ENCODE measurements at regions not wholly inside any gene's neighbourhood (a gene's known extent, or its start where the extent isn't known, plus 50 kb on each side); places are given as distances from the start of the nearest gene placed in this dataset.
"Not testable (repeated sequence)": the region's sequence is repeated elsewhere in the genome, so short reads cannot be mapped to it uniquely, and the experiment has no call there.

DNA sequence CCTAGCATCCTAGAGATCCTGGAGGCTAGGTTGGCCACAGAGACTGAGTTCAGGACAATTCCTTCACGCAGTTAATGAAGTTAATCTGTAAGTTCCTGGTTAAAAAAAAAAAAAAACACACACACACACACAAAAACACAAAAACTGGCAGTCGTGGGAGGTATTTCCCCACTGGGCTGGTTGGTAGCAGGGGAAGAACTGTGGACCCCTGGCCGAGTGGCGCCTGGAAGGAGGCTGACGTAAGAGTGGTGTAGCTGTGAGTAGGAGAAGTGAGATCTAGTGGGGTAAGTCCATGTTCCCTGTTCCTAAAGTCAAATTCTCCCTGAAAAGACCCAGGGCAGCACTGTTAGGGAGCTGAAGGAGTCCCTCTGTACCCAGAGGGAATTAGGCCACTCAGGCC is 461.0 kb upstream of the ZNG1F start:
- POLR2A ChIA-PET; DNase-seq (ENCODE audit: extremely low spot score); CTCF ChIA-PET: not testable (repeated sequence)

DNA sequence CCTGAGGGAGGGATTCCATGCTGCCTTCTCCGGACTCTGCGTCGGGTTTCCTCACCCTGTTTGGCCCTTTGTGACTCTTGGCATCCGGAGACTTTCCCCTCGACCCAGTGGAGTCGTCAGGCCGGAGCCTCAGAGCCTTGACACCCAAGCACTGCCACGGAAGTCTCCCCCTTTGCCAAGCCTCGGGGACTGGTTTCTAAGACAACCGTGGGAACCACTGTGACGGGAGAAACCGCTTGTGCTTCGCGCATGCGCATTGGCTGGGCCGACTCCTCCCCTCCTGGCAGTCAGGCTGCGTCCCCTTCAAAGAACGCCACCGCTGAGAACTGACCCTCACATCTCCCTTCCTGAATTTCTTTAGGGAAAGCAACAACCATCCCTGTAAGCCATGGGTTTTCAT is 459.4 kb upstream of the ZNG1F start:
- CTCF ChIA-PET: not testable (repeated sequence)

DNA sequence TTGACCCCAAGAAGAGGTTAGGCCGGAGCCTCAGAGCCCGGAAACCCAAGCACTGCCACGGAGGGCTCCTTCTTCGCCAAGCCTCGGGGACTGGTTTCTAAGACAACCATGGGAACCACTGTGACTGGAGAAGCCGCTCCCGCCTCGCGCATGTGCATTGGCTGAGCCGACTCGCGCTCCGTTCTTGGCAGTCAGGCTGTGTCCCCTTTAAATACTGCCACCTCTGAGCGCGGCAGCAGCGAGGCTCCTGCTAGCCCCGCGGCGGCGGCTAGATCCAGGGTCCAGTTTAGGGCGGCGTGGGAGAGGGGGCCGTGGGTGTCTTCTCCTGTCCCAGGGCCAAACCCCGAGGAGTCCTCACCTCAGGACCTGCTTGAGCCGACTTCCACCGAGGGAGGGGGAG is 457.1 kb upstream of the ZNG1F start:
- POLR2A ChIA-PET; DNase-seq (ENCODE audit: extremely low spot score); CTCF ChIA-PET: not testable (repeated sequence)

More for the DNA sequence above, 459.4 kb upstream of the ZNG1F start:
- POLR2A ChIA-PET; DNase-seq (ENCODE audit: extremely low spot score): not testable (repeated sequence)

DNA sequence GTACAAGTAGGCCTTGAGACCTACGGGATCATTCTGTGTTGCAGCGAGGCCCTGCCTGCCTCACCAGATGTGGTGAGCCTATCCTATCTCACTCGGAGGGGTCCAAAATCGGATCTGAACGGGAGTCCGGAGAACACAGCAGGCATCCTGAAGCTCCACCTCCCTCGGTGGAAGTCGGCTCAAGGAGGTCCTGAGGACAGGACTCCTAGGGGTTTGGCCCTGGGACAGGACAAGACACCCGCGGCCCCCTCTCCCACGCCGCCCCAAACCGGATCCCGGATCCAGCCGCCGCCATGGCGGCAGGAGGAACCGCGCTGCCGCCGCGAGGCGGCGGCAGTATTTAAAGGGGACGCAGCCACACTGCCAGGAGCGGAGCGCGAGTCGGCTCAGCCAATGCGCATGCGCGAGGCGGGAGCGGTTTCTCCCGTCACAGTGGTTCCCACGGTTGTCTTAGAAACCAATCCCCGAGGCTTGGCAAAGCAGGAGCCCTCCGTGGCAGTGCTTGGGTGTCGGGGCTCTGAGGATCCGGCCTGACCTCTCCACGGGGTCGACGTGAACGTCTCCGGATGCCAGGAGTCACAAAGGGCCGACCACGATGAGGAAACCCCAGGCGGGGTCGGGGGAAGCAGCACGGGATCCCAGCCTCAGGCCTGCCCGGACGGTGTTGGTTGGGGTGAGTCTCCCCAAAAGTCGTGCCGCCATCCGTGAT is 454.6 kb upstream of the ZNG1F start:
- DNase-seq (ENCODE audit: extremely low spot score); CTCF ChIA-PET; POLR2A ChIA-PET: not testable (repeated sequence)

DNA sequence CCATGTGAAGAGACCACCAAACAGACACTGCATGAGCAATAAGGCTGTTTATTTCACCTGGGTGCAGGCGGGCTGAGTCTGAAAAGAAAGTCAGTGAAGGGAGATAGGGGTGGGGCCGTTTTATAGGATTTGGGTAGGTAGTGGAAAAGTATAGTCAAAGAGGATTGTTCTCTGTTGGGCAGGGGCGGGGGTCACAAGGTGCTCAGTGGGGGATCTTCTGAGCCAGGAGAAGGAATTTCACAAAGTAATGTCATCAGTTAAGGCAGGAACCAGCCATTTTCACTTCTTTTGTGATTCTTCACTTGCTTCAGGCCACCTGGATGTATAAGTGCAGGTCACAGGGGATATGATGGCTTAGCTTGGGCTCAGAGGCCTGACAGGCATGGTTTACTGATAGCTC is 444.6 kb upstream of the ZNG1F start:
- DNase-seq (ENCODE audit: extremely low spot score); POLR2A ChIA-PET; CTCF ChIA-PET: not testable (repeated sequence)

DNA sequence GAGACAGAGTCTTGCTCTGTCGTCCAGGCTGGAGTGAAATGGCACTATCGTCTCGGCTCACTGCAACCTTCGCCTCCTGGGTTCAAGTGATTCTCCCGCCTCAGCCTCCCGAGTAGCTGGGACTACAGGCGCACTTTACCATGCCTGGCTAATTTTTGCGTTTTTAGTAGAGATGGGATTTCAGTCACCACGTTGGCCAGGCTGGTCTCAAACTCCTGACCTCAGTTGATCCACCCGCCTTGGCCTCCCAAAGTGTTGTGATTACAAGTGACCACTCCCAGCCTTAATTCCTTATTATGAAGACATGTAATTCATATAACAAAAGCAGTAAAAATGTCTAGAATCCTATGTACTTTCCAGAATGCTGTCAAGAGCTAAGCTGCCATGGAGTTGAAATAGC is 434.5 kb upstream of the ZNG1F start:
- DNase-seq (ENCODE audit: extremely low spot score); POLR2A ChIA-PET; CTCF ChIA-PET: not testable (repeated sequence)

DNA sequence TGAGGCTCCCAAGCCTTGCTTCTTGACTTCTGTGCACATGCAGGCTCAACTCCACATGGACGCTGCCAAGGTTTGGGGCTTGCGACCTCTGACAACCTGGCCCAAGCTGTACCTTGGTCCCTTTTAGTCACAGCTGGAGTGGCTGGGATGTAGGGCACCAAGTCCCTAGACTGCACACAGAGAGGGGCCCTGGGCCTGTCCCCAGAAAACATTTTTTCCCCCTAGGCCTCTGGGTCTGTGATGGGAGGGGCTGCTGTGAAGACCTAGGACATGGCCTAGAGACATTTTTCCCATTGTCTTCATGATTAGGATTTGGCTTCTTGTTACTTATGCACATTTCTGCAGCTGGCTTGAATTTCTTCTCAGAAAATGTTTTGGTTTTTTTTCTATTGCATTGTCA is 430.1 kb upstream of the ZNG1F start:
- CTCF ChIA-PET; DNase-seq (ENCODE audit: extremely low spot score); POLR2A ChIA-PET: not testable (repeated sequence)

DNA sequence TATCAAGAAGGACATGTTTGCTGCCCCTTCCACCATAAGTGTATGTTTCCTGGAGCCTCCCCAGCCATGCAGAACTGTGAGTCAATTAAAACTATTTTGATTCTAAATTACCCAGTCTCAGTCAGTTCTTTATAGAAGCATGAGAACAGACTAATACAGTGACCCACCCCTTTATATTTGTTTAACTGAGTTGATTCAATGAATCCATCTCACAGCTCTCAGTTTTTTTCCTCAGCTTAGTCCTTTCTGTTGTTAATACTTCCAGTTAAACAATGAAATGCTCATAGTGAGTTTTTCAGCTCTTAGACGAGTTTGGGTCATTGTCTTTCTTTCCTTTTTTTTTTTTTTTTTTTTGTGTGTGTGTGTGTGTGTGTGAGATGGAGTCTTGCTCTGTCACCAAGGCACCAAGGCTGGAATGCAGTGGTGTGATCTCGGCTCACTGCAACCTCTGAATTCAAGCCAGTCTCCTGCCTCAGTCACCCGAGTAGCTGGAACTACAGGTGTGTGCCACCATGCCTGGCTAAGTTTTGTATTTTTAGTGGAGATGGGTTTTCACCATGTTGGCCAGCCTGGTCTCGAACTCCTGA is 417.9 kb upstream of the ZNG1F start:
- CTCF ChIA-PET; POLR2A ChIA-PET; DNase-seq (ENCODE audit: extremely low spot score): not testable (repeated sequence)

DNA sequence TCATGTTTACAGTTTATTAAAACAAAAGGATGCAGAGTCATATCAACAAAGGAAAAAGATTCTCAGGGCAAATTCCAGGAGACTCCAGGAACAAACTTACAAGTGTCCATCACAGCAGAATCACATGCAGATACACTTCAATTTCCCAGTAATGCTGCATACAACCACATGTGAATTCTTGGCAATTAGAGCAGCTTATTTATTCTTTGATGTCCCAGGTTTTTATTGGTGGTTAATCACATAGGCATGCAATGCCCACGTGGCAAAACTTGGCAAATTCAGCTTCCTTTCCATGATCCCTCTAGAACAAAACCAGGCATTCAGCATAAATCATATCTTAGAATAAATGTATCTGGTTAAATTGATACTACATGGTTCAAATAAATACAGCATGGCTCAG is 376.5 kb upstream of the ZNG1F start:
- DNase-seq (ENCODE audit: extremely low spot score); CTCF ChIA-PET; POLR2A ChIA-PET: not testable (repeated sequence)

All from GM10248 (cell line).